Spinal cord (tissue), 9 donors: ENCODE measurements at regions not wholly inside any gene's neighbourhood (a gene's known extent, or its start where the extent isn't known, plus 50 kb on each side); places are given as distances from the start of the nearest gene placed in this dataset.

ENCODE experiments used
- DNase-seq, 6 donors: peaks; one replicate each; pipeline versions ENCODE4 v3.0.0 to v3.0.0-alpha.2; 2013 to 2015; ENCODE audit warnings: low spot score in 6 of 6, low read depth in 4 of 6
- H3K27ac ChIP-seq: one replicate; pipeline ENCODE4 v1.5.1; 2013; ENCODE audit warnings: low read depth, low read length, control low read depth
- H3K27me3 ChIP-seq: one replicate; pipeline ENCODE4 v1.6.1; 2013; ENCODE audit warnings: low read length; ENCODE audit not compliant: control insufficient read depth, insufficient read depth
- H3K36me3 ChIP-seq: one replicate; pipeline ENCODE4 v1.6.1; 2013; ENCODE audit warnings: low read length; ENCODE audit not compliant: control insufficient read depth, insufficient read depth
- H3K4me1 ChIP-seq: one replicate; pipeline ENCODE4 v1.6.1; 2013; ENCODE audit warnings: low read length; ENCODE audit not compliant: control insufficient read depth, insufficient read depth
- H3K4me3 ChIP-seq: one replicate; pipeline ENCODE4 v1.5.1; 2013; ENCODE audit warnings: low read depth, low read length, control low read depth
- H3K9me3 ChIP-seq: one replicate; pipeline ENCODE4 v1.6.1; 2013; ENCODE audit warnings: low read length; ENCODE audit not compliant: control insufficient read depth, insufficient read depth
- WGBS: methylation state at CpG from one replicate; pipeline ENCODE4 v1.1.5; 2013; ENCODE audit warnings: missing lambda C conversion rate; ENCODE audit not compliant: insufficient coverage; 5-methylcytosine and 5-hydroxymethylcytosine counted together
- donor health status: healthy.

DNA sequence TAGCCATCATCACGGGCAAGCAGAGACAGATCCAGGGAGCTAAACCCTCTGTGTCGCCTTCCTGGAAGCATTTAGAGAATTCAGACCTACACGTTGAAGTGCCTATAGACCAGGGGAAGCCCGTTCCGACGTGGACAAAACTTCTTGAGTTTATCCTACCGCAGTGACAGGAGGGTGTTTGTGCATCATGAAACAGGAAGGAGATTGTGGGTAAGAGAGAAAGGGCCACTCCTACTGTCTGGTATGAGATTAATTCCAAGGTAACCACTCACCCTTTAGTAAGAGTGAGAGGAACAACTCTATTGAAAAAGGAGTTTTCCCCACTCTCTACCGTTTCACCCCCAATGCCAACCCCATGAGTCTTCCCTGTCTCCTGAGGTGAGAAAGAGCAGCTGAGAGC lies 133.7 kb downstream of the TFAP2C start:
- H3K27me3 ChIP-seq = no peaks in the 10 kb centered on the region
- H3K36me3 ChIP-seq = no peaks in the 10 kb centered on the region
- no peaks in the 10 kb centered on the region for H3K4me1 ChIP-seq
- no peak overlapping the region for H3K4me3 ChIP-seq
- 92% methylated on average over 4 of the region's 8 CpGs for WGBS
- H3K27ac ChIP-seq = no peak overlapping the region
- DNase-seq = no peak
- no peaks in the 10 kb centered on the region for H3K9me3 ChIP-seq

DNA sequence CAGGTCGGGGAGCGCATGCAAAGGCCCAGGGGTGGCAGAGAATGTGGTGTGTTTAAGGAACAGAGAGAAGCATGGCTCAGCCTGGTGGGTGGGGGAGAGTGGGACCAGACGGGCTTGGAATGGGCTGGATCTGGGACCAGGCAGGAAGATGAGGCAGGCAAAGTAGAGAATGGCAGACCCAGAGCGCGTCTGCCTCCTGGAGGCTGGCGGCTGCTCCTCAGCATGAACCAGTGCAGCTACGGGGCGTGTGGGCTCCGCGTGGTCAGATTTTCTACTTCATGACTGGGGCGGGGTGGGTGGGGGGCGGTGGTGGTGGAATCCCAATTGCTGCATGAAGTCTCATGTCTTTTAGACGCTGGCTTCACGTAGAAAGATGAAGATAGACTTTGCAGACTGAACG lies 135.6 kb downstream of the TFAP2C start:
- H3K9me3 ChIP-seq = no peaks in the 10 kb centered on the region
- no peaks in the 10 kb centered on the region for H3K4me1 ChIP-seq
- DNase-seq = no peak
- H3K27ac ChIP-seq = no peak overlapping the region
- H3K4me3 ChIP-seq = no peak overlapping the region
- no peaks in the 10 kb centered on the region for H3K36me3 ChIP-seq
- 93% methylated on average over 8 of the region's 15 CpGs for WGBS
- H3K27me3 ChIP-seq = no peaks in the 10 kb centered on the region

DNA sequence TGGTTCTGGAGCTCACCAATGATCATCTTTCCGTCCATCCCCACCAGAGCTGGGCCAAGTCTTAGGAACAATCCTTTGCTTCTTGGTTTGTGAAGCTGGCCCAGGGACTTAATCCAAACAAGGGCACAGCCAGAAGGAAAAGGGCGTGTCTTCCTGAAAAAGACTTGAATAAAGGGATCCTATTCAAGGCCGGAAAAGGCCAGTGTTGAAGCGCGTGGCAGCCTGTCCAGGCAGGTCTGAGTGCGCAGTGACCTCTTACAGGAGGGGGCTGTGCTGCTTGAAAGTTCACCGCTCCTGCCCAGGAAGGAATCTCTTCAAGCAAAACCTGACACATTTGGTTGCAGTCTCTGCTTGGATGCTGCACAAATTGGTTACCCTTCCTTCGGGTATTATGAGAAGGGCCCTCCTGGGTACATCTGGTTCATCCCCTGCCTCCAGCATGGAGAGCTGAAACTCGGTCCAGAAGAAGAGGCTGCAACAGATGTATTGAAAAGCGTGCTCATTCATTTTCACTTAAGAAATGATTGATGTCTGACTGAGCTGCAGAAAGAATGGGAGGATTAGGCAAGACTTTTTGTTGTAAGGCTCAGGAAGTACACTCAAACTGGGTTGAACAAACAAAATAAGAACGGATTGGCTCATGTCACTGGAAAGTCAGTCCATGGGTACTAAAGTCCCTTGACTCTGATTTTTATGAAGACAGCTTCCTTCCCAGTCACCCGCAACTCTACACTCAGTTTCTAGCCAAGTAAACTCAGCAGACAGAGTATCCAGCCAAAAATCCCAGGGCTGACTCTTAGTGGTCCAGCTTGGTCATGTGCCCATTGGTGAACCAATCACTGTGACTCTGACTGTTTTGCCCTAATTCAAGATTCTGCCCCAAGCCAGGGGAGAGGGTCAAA lies 136.3 kb downstream of the TFAP2C start:
- H3K27me3 ChIP-seq = no peaks in the 10 kb centered on the region
- no peaks in the 10 kb centered on the region for H3K4me1 ChIP-seq
- H3K36me3 ChIP-seq = no peaks in the 10 kb centered on the region
- WGBS = 76% methylated on average over 12 of the region's 12 CpGs
- H3K4me3 ChIP-seq = no peak overlapping the region
- H3K27ac ChIP-seq = no peak overlapping the region
- no peaks in the 10 kb centered on the region for H3K9me3 ChIP-seq
- no peak for DNase-seq

DNA sequence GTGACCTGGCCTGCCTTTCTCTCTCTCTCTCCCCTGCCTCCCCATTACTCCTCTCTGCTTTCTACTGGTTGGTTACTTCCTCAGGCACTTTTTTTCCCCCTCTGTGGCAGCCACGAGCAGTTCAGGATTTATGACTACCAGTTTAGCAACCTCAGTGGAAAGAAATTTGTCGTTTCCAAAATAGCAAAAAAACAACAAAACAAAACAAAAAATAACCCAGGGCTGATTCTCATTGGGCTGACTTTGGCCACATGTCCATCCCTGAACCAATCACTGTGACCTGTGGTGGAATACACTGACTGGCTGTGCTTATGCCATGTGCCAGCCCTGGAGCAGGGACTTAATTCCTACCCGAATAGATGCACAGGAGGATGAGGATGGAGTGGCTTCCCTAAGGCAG lies 137.4 kb downstream of the TFAP2C start:
- 38% methylated on average over 2 of the region's 3 CpGs for WGBS
- DNase-seq = no peak
- Histone ChIP-seq H3K4me1 (no peaks in the 10 kb centered on the region), H3K36me3 (no peaks in the 10 kb centered on the region), H3K4me3 (no peak overlapping the region), H3K27ac (no peak overlapping the region), H3K9me3 (no peaks in the 10 kb centered on the region), H3K27me3 (no peaks in the 10 kb centered on the region)

DNA sequence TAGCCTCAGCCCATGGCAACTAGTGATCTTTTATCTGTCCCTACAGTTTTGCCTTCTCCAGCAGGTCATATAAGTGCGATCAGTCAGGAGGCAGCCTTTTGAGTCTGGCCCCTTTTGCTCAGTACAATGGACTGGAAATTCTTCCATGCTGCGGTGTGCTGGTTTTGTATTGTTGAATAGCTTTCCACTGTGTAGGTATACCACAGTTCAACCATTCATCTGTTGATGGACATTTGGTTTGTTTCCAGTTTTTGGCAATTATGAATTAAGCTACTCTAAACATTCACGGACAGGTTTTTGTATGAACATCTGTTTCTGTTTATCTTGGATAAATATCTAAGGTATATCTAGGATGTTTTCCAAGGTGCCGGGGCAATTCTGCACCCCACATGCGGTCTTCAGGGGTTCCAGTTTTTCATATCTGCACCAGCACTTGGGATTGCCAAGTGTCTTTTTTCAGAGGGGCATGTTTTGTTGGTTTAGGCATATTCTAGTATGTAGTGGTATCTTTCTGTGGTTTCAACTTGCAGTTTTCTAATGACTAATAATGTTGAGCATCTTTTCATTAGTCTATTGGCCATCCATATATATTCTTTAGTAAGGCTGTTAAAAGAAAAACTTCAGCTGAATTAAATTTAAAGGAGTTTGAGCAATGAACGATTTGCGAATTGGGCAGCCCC lies 141.0 kb downstream of the TFAP2C start:
- no peaks in the 10 kb centered on the region for H3K9me3 ChIP-seq
- H3K27me3 ChIP-seq = no peaks in the 10 kb centered on the region
- H3K27ac ChIP-seq = no peak overlapping the region
- no peak overlapping the region for H3K4me3 ChIP-seq
- no peaks in the 10 kb centered on the region for H3K36me3 ChIP-seq
- H3K4me1 ChIP-seq = no peaks in the 10 kb centered on the region
- WGBS = no CpG with 5 or more reads among the region's 7 CpGs
- DNase-seq = no peak

DNA sequence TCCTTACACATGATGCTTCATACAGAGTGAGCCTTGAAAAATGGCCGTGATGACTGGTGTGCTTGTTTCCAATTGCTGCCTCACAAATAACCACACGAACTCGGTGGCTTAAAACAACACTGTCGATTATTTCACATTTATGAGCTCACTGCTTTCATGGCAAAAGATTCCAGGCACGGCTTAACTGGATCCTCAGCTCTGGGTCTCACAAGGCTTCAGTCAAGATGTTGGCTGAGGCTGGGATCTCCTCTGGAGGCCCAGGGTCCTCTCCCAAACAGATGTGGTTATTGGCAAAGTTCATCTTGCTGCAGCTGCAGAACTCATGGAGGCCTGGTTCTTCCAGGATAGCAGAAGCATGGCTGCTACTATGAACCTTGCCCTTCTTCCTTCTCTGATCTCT lies 144.6 kb downstream of the TFAP2C start:
- Histone ChIP-seq H3K27me3 (no peaks in the 10 kb centered on the region), H3K36me3 (no peaks in the 10 kb centered on the region), H3K4me1 (peaks cover 3% of the 10 kb centered on the region), H3K9me3 (no peaks in the 10 kb centered on the region), H3K27ac (no peak overlapping the region), H3K4me3 (no peak overlapping the region)
- DNase-seq = no peak
- 82% methylated on average over 2 of the region's 5 CpGs for WGBS

DNA sequence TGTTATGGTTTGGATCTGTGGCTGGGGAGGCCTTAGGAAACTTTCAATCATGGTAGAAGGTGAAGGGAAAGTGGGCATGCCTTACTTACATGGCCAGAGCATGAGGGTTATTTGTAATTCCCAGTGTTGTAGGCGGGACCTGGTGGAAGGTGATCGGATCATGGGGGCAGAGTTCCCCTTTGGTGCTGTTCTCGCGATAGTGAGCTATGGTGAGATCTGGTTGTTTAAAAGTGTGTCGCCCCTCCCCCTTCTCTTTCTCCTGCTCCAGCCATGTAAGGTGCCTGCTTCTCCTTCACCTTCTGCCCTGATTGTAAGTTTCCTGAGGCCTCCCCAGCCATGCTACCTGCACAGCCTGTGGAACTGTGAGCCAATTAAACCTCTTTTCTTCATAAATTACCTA lies 145.8 kb downstream of the TFAP2C start:
- DNase-seq = no peak
- no CpG with 5 or more reads among the region's 5 CpGs for WGBS

DNA sequence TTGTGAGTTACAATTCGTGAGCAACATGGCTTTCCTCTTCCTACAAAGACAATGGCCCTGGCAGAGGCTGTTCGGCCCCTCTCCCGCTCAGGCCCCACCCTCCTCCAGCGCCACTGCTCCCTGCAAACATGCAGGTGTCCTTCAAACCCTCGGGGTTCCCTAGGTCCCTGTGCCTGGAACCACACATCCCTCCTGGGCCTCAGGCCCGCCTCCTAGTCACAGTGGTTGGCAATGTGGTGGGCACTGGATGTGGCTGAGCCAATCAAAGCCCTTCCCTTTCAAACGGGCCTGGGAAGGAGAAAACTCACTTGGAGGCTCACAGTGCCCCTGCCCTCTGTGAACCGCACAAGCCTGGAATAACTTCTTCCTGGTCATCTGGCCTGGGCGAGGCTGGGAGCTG lies 147.2 kb downstream of the TFAP2C start:
- WGBS = 65% methylated on average over 7 of the region's 9 CpGs

More for the DNA sequence above, 145.8 kb downstream of the TFAP2C start:
- peaks cover 8% of the 10 kb centered on the region for H3K4me1 ChIP-seq
- no peak overlapping the region for H3K27ac ChIP-seq
- no peak overlapping the region for H3K4me3 ChIP-seq
- no peaks in the 10 kb centered on the region for H3K9me3 ChIP-seq
- no peaks in the 10 kb centered on the region for H3K27me3 ChIP-seq
- no peaks in the 10 kb centered on the region for H3K36me3 ChIP-seq

DNA sequence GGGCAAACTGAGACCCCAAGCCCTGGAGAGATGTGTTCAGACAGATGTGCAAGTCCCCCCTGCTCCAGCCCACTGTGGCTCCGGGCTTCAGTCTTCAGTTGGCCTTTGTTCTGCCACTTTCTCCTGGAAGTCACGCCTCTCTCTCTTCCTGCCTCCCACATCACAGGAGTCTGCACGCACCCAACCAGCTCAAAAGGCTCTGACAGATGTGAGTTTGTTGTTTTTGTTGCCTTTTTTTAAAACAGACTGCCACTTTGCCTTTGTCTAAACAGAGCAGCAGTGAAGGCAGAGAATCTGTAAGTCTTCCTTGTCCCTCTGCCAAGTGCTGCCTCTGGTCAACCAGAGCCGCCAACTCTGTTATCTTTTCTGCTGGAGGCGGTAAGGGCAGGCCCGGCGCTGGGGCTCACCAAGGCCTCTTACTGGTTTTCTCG lies 149.7 kb downstream of the TFAP2C start:
- H3K4me1 ChIP-seq = peaks cover 8% of the 10 kb centered on the region
- H3K27me3 ChIP-seq = no peaks in the 10 kb centered on the region
- H3K27ac ChIP-seq = no peak overlapping the region
- no peak overlapping the region for H3K4me3 ChIP-seq
- H3K36me3 ChIP-seq = no peaks in the 10 kb centered on the region
- peak in 2 of 6 donors; percentile 23 to 35 for DNase-seq
- no peaks in the 10 kb centered on the region for H3K9me3 ChIP-seq
- WGBS = 37% methylated on average over 5 of the region's 8 CpGs

More for the DNA sequence above, 147.2 kb downstream of the TFAP2C start:
- Histone ChIP-seq H3K27me3 (no peaks in the 10 kb centered on the region), H3K9me3 (no peaks in the 10 kb centered on the region), H3K4me1 (peaks cover 8% of the 10 kb centered on the region), H3K27ac (no peak overlapping the region), H3K4me3 (no peak overlapping the region), H3K36me3 (no peaks in the 10 kb centered on the region)
- DNase-seq = no peak
